DMS79 (cell line): ENCODE measurements at regions not wholly inside any gene's neighbourhood (a gene's known extent, or its start where the extent isn't known, plus 50 kb on each side); places are given as distances from the start of the nearest gene placed in this dataset.

Experiments
- DNase-seq: peaks from one replicate; lab custom pipeline; 2025; lab: John Stamatoyannopoulos, UW

- peak; percentile 97 for DNase-seq
Observed at GRCh38 chr12:114936148-114937079, 252.4 kb upstream of the TBX3 start.

GRCh38 chr12:114935658-114936057 is 251.7 kb upstream of the TBX3 start:
- no peak for DNase-seq

- DNase-seq = no peak
Observed at GRCh38 chr12:114933428-114934160, 249.6 kb upstream of the TBX3 start.

- DNase-seq = no peak
Observed at GRCh38 chr12:114932806-114933205, 248.8 kb upstream of the TBX3 start.

GRCh38 chr12:114931025-114931424 is 247.1 kb upstream of the TBX3 start:
- DNase-seq = no peak

- DNase-seq = no peak
Observed at GRCh38 chr12:114926341-114926740, 242.4 kb upstream of the TBX3 start.

GRCh38 chr12:114924946-114925475 is 241.0 kb upstream of the TBX3 start:
- DNase-seq = no peak

GRCh38 chr12:114921781-114922180 is 237.8 kb upstream of the TBX3 start:
- no peak for DNase-seq

- no peak for DNase-seq
Observed at GRCh38 chr12:114920771-114921554, 237.0 kb upstream of the TBX3 start.

GRCh38 chr12:114919479-114919878 is 235.5 kb upstream of the TBX3 start:
- no peak for DNase-seq

- DNase-seq = no peak
Observed at GRCh38 chr12:114918535-114919233, 234.7 kb upstream of the TBX3 start.

GRCh38 chr12:114917953-114918352 is 234.0 kb upstream of the TBX3 start:
- no peak for DNase-seq

- no peak for DNase-seq
Observed at GRCh38 chr12:114917307-114917706, 233.3 kb upstream of the TBX3 start.

- DNase-seq = peak; percentile 96
Observed at GRCh38 chr12:114916541-114916940, 232.6 kb upstream of the TBX3 start.

- no peak for DNase-seq
Observed at GRCh38 chr12:114916124-114916523, 232.1 kb upstream of the TBX3 start.

- DNase-seq = peak; percentile 87
Observed at GRCh38 chr12:114913871-114914801, 230.2 kb upstream of the TBX3 start.

GRCh38 chr12:114912811-114913210 is 228.8 kb upstream of the TBX3 start:
- no peak for DNase-seq

- no peak for DNase-seq
Observed at GRCh38 chr12:114911196-114911595, 227.2 kb upstream of the TBX3 start.

- DNase-seq = peak; percentile 6
Observed at GRCh38 chr12:114904254-114905003, 220.5 kb upstream of the TBX3 start.
